Thyroid gland (tissue), 4 donors: ENCODE measurements at regions not wholly inside any gene's neighbourhood (a gene's known extent, or its start where the extent isn't known, plus 50 kb on each side); places are given as distances from the start of the nearest gene placed in this dataset.

Source experiments
- CTCF ChIP-seq, 6 experiments: fragments of 200-600 bp in 3 of 6; fragments of 450-650 bp in 3 of 6; sonication (generic) in 3 of 6; IDR thresholded peaks; one replicate each; pipeline ENCODE4 v1.5.1; 2016 to 2019; ENCODE audit warnings: antibody characterized with exemption in 6 of 6, mild to moderate bottlenecking in 2 of 6, inconsistent platforms in 1 of 6, moderate library complexity in 1 of 6
- POLR2A ChIP-seq, 2 donors: fragments of 450-650 bp; IDR thresholded peaks; one replicate each; pipeline ENCODE4 v1.6.1; 2017; ENCODE audit warnings: antibody characterized with exemption in 2 of 2, mild to moderate bottlenecking in 2 of 2, moderate library complexity in 1 of 2

DNA sequence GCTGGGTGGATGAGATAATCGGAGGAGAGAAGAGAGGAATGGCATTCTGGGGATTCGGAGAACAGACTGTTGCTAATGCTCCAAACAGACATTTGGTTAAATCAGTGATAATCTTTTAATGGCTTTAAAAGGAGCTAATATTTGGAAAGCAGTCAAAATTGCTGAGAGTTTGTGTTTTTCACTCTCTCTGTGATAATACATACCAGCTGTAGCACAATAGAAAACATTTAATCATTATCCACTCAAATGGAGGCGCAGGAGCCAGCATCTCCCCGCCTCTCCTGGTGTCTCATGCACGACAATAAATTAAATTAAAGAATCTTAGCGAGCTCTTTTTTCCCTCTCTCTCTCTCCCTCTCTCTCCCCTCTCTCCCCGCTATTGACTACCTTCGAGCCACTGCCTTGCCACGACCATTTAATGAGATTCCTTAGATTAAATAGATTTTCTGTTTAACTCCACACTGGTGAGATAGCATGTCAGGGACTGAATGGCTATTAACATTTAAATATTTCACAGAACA is 268.6 kb upstream of the MVB12B start:
- no peak for TF ChIP-seq CTCF (IDR thresholded peaks at IDR 0.05)
- TF ChIP-seq POLR2A (IDR thresholded peaks at IDR 0.05), result no peak
